ENCODE measurements at regions not wholly inside any gene's neighbourhood (a gene's known extent, or its start where the extent isn't known, plus 50 kb on each side); places are given as distances from the start of the nearest gene placed in this dataset.

GRCh38 chr12:62133440-62133839 lies 126.8 kb upstream of the USP15 start:
- H3K4me3 ChIP-seq (ENCODE audit: insufficient read depth, low read length, poor library complexity, severe bottlenecking), result no peak overlapping the region
- H3K27me3 ChIP-seq (ENCODE audit: low read length), result no peaks in the 10 kb centered on the region
- H3F3A ChIP-seq (ENCODE audit: insufficient read depth), result no peaks in the 10 kb centered on the region
- H3K27ac ChIP-seq (ENCODE audit: low read depth, low read length), result no peak overlapping the region
- H3K9me3 ChIP-seq (ENCODE audit: insufficient read depth, low read length), result no peaks in the 10 kb centered on the region
- H3K4me2 ChIP-seq (ENCODE audit: low read depth, low read length, poor library complexity, severe bottlenecking), result no peak overlapping the region
- no peaks in the 10 kb centered on the region for H3K9me2 ChIP-seq (replicated peaks; ENCODE audit: insufficient read depth, low read length)
- TF ChIP-seq CTCF (IDR thresholded peaks at IDR 0.05; ENCODE audit: insufficient read depth, low read length, poor library complexity, severe bottlenecking) (no peak), EZH2phosphoT487 (conservative IDR thresholded peaks at IDR 0.05; ENCODE audit: low read length) (no peak)
- H3K36me3 ChIP-seq (ENCODE audit: low read length), result no peaks in the 10 kb centered on the region
- no peak overlapping the region for H2AFZ ChIP-seq (ENCODE audit: low read depth, low read length, severe bottlenecking)
- H3K9ac ChIP-seq (ENCODE audit: low read length), result no peak overlapping the region
- no peaks in the 10 kb centered on the region for H4K20me1 ChIP-seq (ENCODE audit: low read depth, low read length)
- no peaks in the 10 kb centered on the region for H3K79me2 ChIP-seq (ENCODE audit: insufficient read depth, low read length)

- H3F3A ChIP-seq (ENCODE audit: insufficient read depth), result no peaks in the 10 kb centered on the region
- no peaks in the 10 kb centered on the region for H3K27me3 ChIP-seq (ENCODE audit: low read length)
- no peaks in the 10 kb centered on the region for H3K79me2 ChIP-seq (ENCODE audit: insufficient read depth, low read length)
- H3K27ac ChIP-seq (ENCODE audit: low read depth, low read length), result no peak overlapping the region
- no peaks in the 10 kb centered on the region for H3K36me3 ChIP-seq (ENCODE audit: low read length)
- H4K20me1 ChIP-seq (ENCODE audit: low read depth, low read length), result no peaks in the 10 kb centered on the region
- H3K9me2 ChIP-seq (replicated peaks; ENCODE audit: insufficient read depth, low read length), result no peaks in the 10 kb centered on the region
- H2AFZ ChIP-seq (ENCODE audit: low read depth, low read length, severe bottlenecking), result no peak overlapping the region
- H3K9ac ChIP-seq (ENCODE audit: low read length), result no peak overlapping the region
- no peak overlapping the region for H3K4me2 ChIP-seq (ENCODE audit: low read depth, low read length, poor library complexity, severe bottlenecking)
- TF ChIP-seq CTCF (IDR thresholded peaks at IDR 0.05; ENCODE audit: insufficient read depth, low read length, poor library complexity, severe bottlenecking) (no peak), EZH2phosphoT487 (conservative IDR thresholded peaks at IDR 0.05; ENCODE audit: low read length) (no peak)
- no peaks in the 10 kb centered on the region for H3K9me3 ChIP-seq (ENCODE audit: insufficient read depth, low read length)
- no peak overlapping the region for H3K4me3 ChIP-seq (ENCODE audit: insufficient read depth, low read length, poor library complexity, severe bottlenecking)
These were observed 124.5 kb upstream of the USP15 start for GRCh38 chr12:62135553-62136200.

- H3K4me2 ChIP-seq (ENCODE audit: low read depth, low read length, poor library complexity, severe bottlenecking), result no peak overlapping the region
- H3K27ac ChIP-seq (ENCODE audit: low read depth, low read length), result no peak overlapping the region
- no peaks in the 10 kb centered on the region for H3K9me2 ChIP-seq (replicated peaks; ENCODE audit: insufficient read depth, low read length)
- H3K9me3 ChIP-seq (ENCODE audit: insufficient read depth, low read length), result no peaks in the 10 kb centered on the region
- no peak overlapping the region for H3K4me3 ChIP-seq (ENCODE audit: insufficient read depth, low read length, poor library complexity, severe bottlenecking)
- no peaks in the 10 kb centered on the region for H3K27me3 ChIP-seq (ENCODE audit: low read length)
- H3K79me2 ChIP-seq (ENCODE audit: insufficient read depth, low read length), result no peaks in the 10 kb centered on the region
- TF ChIP-seq CTCF (IDR thresholded peaks at IDR 0.05; ENCODE audit: insufficient read depth, low read length, poor library complexity, severe bottlenecking) (no peak), EZH2phosphoT487 (conservative IDR thresholded peaks at IDR 0.05; ENCODE audit: low read length) (no peak)
- no peak overlapping the region for H3K9ac ChIP-seq (ENCODE audit: low read length)
- H2AFZ ChIP-seq (ENCODE audit: low read depth, low read length, severe bottlenecking), result no peak overlapping the region
- H3F3A ChIP-seq (ENCODE audit: insufficient read depth), result no peaks in the 10 kb centered on the region
- H3K36me3 ChIP-seq (ENCODE audit: low read length), result no peaks in the 10 kb centered on the region
- H4K20me1 ChIP-seq (ENCODE audit: low read depth, low read length), result no peaks in the 10 kb centered on the region
These were observed 123.7 kb upstream of the USP15 start for GRCh38 chr12:62136496-62136895.
